ENCODE measurements at regions not wholly inside any gene's neighbourhood (a gene's known extent, or its start where the extent isn't known, plus 50 kb on each side); places are given as distances from the start of the nearest gene placed in this dataset.
A peak's percentile ranks its signal among the peaks of the same experiment; 100 is the strongest.

- DNase-seq, result no peak
Observed at GRCh38 chr6:41451515-41452163, 94.5 kb upstream of the FOXP4 start.

- no peak for DNase-seq
Observed at GRCh38 chr6:41452763-41453162, 93.4 kb upstream of the FOXP4 start.

- no peak for DNase-seq
Observed at GRCh38 chr6:41453244-41453643, 92.9 kb upstream of the FOXP4 start.

GRCh38 chr6:41454189-41454789 is 91.9 kb upstream of the FOXP4 start:
- DNase-seq, result no peak

- DNase-seq, result no peak
Observed at GRCh38 chr6:41455410-41455809, 90.8 kb upstream of the FOXP4 start.

GRCh38 chr6:41455818-41456217 is 90.4 kb upstream of the FOXP4 start:
- no peak for DNase-seq

GRCh38 chr6:41457303-41457670 is 88.9 kb upstream of the FOXP4 start:
- no peak for DNase-seq

GRCh38 chr6:41459738-41460137 is 86.4 kb upstream of the FOXP4 start:
- DNase-seq, result no peak

GRCh38 chr6:41460742-41461336 is 85.3 kb upstream of the FOXP4 start:
- no peak for DNase-seq

GRCh38 chr6:41462033-41462432 is 84.1 kb upstream of the FOXP4 start:
- no peak for DNase-seq

- DNase-seq, result peak; percentile 18 to 21
Observed at GRCh38 chr6:41463062-41463930, 82.9 kb upstream of the FOXP4 start.

GRCh38 chr6:41464019-41464418 is 82.2 kb upstream of the FOXP4 start:
- DNase-seq, result no peak

- DNase-seq, result no peak
Observed at GRCh38 chr6:41464481-41464880, 81.7 kb upstream of the FOXP4 start.

GRCh38 chr6:41466437-41466990 is 79.7 kb upstream of the FOXP4 start:
- DNase-seq, result no peak

- no peak for DNase-seq
Observed at GRCh38 chr6:41467061-41467460, 79.1 kb upstream of the FOXP4 start.

GRCh38 chr6:41467627-41468404 is 78.4 kb upstream of the FOXP4 start:
- DNase-seq, result no peak

GRCh38 chr6:41469156-41470028 is 76.8 kb upstream of the FOXP4 start:
- no peak for DNase-seq

GRCh38 chr6:41470029-41470330 is 76.2 kb upstream of the FOXP4 start:
- DNase-seq, result no peak

GRCh38 chr6:41470331-41471063 is 75.7 kb upstream of the FOXP4 start:
- no peak for DNase-seq

- no peak for DNase-seq
Observed at GRCh38 chr6:41471064-41471895, 74.9 kb upstream of the FOXP4 start.

All from CD4-positive, alpha-beta T cell treated with Interferon alpha-2 for 1 hour (primary cell).